HG03135 (cell line): ENCODE measurements at regions not wholly inside any gene's neighbourhood (a gene's known extent, or its start where the extent isn't known, plus 50 kb on each side); places are given as distances from the start of the nearest gene placed in this dataset.
"Not testable (repeated sequence)": the region's sequence is repeated elsewhere in the genome, so short reads cannot be mapped to it uniquely, and the experiment has no call there.

Experiments used
- ATAC-seq: cut with Tn5 transposase; IDR thresholded peaks from one replicate; pipeline ENCODE4 v1.9.1; 2021; ENCODE audit warnings: mild to moderate bottlenecking, moderate library complexity; ENCODE audit not compliant: unreplicated experiment

DNA sequence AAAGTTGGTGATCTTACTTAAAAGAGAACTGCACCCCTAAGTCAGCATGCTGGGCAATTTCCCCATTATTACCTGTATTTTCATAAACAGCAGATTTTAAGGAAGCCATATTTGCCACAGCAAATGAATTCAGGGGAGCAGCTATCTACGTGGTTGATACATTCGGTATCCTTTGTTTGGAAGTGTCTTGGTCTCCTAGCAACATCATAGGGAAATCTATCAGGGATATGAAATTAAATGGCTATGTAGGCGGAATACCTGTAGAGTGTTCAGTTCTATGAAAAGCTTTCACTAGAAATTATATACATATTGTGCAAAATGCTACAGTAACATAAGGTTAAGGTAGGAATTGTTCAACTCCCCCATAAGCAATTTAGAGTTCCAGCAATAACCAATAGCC is 157.2 kb upstream of the EMCN start:
- ATAC-seq, result no peak

DNA sequence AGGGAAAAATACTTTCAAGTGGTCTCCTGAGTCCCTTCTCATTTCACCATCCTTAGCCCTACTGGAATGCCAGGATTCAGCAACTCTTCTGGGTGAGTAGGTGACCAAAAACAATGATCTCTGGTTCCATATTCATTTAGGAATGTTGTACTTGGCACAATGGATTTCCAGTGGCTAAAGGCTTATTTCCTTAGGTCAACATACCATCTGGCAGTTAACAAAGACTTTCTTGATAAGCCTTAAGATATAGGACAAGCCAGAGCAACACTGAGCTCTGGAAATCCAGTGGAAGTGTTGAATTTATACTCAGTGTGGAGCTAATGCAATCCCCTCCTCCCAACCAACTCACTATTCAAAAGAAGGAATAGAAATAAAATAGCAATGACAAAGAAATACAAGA is 139.4 kb upstream of the EMCN start:
- ATAC-seq, result no peak

DNA sequence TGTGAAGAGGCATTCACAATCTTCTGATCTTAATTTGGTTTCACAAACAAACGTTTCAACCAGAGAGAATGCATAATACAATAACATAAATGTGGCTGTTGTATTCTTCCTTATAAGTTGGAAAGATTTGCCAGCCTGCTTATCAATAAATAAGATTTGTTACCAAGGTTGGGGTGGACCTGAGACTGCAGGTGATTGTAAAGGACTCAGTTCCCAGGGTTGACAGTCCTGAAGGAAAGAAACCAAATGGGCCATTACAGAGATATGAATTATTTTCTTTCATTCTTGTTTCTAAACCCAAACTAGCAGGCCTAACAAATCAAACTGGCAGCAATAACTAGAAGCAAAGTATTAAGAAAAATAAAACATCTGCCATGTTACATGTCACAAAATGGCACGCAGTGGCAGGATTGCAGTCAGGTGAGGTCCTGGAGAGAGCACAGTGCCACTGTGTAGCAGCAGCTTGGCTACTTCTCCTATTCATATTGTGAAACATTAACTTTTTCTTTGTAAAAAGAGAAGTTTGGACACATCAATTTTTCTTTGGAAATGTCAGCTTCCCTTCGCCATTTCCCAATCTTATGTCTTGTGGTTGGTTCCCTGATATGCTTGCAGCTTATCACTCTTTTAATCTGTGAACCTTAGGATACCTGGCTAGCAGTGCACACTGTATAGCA is 133.8 kb upstream of the EMCN start:
- no peak for ATAC-seq

DNA sequence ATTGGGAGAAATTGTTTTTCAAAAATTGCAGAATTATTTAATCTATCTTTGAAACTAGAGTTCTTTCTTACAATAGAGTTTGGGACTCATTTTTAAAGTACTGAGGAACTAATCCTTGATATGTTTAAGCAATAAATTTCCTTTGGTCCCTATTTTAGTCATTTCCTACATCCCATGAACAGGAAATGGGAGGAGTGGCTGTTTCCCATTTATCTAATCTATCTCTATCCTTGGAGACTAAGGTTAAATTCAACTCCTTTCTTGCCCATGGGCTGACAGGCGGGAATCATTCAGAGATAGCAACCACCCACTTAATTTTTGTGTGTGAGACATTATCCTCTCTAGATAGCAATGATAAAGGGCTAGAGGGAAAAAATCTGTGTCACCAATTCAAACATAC is 131.6 kb upstream of the EMCN start:
- ATAC-seq, result no peak

DNA sequence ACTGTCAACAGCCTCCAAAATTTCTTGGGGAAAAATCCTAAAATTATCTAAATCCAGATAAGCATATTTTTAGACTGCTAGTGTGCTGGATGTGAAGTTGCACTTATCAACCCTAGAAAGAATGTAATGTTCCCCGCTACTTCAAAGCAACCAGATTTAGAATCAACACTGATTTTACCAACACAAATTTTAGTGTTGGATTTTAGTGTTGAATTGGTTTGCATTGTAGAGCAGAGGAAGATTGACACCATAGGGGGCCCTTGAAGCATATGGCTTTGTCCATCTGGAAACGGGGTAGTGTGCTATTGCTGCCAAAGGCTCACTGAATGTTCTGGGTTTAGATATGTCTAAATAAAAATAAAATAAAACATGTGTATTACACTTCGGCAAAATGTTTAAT is 126.3 kb upstream of the EMCN start:
- ATAC-seq, result no peak

DNA sequence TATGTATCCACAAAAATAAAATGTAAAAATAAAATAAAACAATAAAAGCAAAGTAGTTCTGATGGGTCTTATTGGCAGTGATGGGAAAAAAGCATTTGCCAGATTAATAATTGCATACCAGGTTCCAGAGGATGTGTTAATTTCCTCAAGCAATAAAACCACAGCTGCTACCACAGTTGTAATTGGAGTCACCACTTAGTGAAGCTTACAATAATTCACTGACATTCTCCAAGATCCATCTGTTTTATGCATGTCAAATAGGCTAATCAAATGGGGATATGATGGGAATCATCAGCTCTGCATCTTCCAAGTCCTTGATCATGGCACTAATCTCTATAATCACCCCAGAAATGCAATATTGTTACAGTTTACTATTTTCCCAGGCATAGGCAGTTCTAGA is 123.5 kb upstream of the EMCN start:
- no peak for ATAC-seq

DNA sequence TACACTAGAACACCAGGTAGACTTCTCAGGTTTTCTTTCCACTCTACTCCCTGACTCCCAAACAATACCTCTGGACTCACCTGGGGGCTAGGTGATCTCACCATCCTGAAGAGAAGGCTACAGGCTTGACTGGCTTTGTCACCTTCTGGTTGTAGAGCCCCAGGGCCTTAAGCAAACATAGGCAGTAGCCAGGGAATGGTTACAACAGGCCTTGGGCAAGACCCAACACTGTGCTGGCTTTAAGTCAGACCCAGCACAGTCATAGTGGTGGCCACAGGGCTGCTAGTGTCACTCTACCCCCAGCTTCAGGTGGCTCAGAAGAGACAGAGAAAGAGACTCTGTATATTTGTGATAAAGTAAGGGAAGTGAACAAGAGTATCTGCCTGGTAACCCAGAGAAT is 118.1 kb upstream of the EMCN start:
- no peak for ATAC-seq

DNA sequence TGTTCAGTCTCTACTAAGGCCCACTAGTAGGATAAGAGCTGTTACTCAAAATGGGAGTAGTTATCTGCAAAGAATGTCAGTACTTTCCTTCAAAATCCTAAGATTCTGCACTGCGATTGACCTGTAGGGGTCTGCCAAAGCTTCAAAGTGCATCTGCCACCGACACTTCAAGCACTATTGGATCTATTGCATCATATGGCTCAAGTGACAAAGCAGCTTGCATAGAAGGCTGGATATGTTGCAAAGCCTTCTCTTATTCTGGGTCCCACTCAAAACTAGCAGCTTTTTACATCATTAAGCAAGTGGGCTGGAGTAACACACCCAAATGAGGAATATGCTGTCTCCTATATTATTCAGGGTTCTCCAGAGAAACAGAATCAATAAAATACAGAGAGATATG is 115.4 kb upstream of the EMCN start:
- ATAC-seq, result no peak

DNA sequence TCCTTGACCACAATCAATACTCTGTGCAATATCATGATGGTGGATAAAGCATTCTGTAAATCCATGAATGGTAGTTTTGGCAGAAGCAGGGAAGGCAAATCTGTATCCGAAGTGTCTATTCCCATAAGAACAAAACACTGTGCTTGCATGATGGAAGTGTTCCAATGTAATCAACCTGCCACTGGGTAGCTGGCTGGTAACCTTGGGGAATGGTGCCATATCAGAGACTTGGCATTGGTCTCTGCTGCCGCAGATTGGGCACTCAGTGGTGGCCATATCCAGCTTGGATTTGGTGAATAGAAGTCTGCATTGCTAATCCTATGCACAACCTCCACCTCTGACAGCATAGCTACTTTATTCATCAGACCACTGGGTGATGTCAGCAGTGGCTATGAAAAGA is 114.3 kb upstream of the EMCN start:
- no peak for ATAC-seq

DNA sequence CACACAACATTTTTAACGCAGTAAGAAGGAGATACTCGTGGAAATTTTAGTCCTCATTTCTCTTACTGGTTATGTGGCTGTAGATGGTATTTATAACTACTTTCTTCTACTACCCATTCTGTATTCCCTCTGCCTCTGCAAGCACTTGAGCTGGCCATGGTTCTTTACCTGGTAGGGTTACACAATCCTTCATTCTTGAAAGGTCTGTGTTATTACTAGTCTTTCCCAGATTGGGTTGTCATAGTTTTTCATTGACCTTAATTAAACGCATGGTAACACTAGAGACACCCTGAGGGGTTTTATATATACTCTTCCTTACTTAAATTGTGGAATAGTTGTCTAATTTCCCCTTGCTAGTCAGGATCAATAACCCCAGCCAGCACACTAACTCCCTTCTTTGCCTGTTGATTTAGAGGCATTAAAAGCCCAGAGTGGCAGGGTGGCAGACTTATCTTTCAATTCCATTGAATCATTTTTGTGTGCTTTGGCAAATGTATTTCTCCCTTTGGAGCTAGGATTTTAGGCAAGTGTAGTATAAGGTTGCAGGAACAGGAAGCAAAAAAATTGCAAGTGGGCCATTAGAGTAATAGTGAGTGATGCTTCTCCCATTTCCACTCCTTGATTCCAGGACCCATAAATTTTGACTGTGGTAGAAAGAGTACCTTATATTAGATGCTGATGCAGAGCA is 113.6 kb upstream of the EMCN start:
- ATAC-seq, result no peak

DNA sequence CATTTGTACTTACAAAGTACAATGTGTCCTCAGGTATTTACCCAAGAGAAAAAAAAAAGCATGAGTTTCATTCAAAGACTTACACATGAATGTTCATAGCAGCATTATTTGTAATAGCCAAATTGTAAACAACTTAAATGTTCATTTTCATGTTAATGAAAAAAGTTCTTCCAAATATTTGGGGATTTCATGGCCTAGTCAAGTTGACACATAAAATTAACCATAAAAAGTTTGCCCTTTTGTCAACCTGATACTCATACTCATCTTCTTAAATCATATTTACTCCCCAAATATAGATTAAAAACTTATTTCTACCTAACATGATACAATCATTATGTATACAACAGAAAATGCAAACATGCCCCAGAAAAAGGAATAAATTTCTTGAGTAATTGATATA is 112.5 kb upstream of the EMCN start:
- ATAC-seq, result no peak

DNA sequence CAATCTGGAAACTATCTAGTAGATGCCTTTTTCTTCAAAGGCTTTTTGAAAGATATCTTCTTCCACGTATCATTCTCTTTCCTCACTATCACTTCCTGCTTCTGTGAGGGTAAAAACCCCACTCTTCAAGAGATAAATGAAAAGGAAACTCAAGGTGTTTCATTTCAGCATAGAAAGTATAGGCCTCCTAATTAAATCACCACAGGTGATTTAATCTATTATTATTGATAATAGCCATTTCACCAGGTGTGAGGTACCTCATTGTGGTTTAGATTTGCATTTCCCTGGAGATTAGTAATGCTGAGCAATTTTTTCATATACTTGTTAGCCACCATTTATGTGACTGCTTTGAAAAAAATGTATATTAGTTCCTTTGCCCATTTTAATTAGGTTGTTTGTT is 92.0 kb upstream of the EMCN start:
- no peak for ATAC-seq

DNA sequence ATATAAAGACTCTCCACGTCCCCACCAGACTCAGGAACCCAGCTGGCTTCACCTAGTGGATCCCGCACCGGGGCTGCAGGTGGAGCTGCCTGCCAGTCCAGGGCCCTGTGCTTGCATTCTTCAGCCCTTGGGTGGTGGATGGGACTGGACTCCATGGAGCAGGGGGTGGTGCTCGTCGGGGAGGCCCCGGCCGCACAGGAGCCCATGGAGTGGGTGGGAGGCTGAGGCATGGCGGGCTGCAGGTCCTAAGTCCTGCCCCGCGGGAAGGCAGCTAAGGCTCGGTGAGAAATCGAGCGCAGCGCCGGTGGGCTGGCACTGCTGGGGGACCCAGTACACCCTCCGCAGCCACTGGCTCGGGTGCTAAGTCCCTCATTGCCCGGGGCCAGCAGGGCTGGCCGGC is 90.8 kb upstream of the EMCN start:
- ATAC-seq, result not testable (repeated sequence)

DNA sequence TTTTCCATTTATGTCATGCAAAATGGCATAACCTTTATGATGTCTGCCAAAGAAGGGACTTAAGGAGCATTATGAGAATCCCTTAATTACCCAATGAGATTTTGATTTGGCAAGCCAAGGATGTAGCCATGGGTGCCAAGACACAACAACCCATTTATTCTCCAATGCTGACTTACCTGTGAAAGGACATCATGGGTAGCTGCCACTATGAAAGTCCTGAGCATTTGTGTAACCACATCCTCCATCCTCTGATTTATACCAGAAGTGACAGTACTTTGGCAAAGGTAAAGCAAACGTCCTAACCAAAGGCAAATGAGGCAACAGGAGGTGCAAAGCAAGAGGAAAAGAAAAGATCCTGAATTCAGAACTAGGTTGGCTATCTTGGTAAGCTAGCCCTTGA is 87.3 kb upstream of the EMCN start:
- no peak for ATAC-seq

DNA sequence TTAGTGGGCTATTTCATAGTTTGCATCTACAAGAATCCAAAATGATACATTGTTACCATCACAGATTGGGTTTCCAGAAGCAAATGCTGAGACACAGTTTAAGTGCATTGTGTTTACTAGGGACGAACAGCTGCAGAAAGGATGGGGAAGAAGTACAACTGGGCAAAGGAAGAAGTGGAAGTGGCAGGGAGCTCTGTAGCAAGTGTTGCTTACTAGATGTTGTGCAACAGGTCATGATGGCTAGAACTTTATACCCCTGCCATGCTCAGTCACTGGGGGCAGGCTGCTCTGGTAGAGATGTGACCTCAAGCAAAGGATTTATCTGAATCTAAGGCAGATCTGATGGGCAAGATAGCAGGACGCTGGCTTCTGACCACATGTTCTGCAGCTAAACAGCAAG is 76.1 kb upstream of the EMCN start:
- no peak for ATAC-seq

DNA sequence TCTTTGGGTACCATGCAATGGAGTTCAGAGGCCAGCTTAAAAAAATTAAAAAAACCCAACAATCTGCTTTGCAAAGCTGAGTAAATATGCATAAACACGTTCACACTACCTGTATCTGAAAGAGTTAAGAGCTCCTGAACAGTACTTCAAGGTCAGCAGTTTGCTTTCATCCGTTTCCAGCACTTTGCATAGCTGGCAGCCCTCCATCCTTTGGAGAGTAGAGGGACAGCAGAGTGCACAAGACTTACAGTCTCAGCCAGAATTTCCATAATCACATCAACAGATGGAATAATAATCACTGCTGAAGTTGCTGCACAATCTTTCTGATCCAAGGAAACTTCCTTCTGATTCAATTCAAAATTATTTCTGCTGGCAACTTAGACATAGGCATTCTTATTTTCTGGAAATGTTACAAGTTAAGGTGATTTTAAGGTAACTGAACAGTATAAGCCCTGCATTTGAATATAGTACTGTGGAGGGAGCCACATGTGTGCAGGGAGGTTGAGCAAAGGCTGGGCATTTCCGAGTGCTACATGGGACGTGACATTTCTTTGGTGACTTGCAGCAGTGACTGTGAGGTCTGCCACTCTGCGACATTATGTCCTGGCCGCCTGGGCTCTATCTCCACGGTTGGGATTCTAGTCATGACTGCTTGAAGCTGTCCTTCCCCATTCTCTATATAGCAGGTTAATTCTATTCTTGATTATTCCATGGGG is 73.5 kb upstream of the EMCN start:
- no peak for ATAC-seq

DNA sequence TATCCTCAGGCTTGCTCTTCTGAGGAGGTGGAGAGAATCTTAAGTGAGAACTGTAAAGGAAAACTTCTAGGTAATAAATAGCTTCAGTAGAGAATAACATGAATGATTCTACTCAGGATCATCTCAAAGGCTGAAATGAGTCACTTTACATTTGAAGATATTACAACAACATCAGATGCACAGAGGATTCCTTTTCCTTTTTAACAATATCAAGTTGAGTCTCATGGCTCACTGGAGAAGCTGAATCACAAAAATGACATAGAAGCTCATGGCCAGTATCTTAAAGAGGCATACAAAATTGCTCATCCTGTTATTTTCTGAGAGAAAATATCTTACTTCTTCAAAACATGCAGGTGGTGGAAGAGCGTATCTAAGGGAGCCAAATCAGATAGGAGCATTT is 72.5 kb upstream of the EMCN start:
- ATAC-seq, result no peak

DNA sequence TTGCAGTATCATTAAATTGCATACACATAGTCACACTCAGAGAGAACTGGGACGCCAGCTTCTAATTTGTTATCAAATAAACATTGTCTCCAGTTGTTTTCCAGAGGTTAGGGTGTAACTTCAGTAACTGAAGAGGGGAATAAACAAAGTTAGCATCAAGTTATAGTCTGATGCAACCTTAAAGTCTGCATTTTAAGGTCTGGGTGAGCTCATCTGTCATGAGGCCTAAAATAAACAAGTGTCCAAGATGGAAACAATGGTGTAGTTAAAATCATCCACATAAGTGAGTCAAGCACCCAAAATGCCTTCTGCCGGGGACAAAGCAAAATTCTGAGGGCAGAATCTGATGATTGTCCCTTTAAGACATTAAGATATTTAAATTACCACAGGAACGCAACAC is 70.3 kb upstream of the EMCN start:
- ATAC-seq, result no peak

DNA sequence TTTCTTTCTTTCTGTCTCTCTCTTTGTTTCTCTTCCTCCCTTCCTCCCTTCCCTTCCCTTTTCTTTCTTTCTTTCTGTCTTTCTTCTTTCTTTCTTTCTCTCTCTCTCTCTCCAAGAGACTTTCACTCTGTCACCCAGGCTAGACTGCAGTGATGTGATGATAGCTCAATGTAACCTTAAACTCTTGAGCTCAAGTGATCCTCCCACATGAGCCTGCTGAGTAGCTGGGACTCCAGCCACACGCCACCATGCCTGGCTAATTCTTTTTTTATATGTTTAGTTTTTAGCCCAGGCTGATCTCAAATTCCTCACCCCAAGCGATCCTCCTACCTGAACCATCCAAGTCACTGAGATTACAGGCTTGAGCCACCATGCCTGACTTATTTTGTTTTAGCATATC is 64.3 kb upstream of the EMCN start:
- no peak for ATAC-seq

DNA sequence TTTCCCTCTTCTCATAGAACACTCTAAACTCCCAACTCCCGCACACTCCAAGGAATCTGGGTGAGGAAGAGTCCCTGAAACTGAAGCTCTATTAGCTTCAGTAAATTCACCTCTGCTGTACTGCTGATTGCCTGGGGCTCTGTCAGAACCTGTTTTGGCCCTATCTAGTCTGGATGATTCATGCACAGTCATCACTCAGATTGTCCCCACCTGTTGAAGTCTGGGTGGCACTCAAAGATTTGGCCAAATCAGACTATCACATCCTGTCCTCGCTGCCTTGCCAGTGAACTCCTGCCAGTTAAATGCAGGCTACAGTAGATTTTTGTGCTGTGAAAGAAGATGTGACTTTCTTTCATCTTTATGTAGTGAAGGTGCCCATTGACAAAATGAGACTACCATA is 63.5 kb upstream of the EMCN start:
- ATAC-seq, result no peak

DNA sequence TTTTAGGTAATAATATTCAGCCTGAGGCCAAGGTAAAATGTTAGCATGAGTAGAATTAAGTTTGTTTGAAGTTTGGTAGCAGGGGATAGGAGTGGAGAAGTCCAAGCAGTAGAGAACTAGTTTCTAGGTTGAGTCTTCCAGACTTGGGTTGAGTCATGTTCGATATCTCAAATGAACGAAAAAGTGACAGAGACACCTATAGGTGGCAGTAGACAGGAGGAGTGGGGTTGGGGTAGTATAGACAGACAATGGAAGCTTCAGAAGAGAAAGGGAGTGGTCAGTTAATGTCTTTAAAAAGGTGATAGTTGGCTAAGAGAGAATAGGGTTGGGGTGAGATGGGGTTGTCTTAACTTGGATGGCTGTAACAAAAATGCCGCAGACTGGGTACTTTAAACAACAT is 58.7 kb upstream of the EMCN start:
- ATAC-seq, result no peak

DNA sequence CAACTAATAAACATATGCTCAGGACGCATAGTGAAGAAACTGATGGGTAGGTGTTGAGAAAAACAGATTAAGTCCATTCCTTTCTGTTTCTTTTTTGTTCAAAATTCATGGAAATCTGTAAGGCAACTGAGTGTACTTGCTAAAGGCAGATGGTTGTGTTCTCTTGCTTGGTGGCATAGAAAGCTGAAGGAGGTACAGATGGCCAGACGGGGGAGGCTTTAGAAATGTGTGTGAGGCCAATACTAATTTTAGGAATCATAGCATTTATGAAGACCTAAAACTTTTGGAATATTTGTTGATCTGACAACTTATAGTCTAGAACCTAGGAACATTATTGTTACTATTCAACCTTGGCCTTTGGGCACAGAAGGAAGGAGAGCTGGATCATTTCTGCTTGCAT is 56.8 kb upstream of the EMCN start:
- no peak for ATAC-seq
